Ovary (tissue), 3 donors: ENCODE measurements at regions not wholly inside any gene's neighbourhood (a gene's known extent, or its start where the extent isn't known, plus 50 kb on each side); places are given as distances from the start of the nearest gene placed in this dataset.

Experiments
- CTCF ChIP-seq, 3 donors: fragments of 450-650 bp in 2 of 3; fragments of 200-600 bp in 1 of 3; IDR thresholded peaks; one replicate each; pipeline versions ENCODE4 v1.5.1 to v1.8.0; 2016 to 2022; ENCODE audit warnings: antibody characterized with exemption in 3 of 3, mild to moderate bottlenecking in 1 of 3
- POLR2A ChIP-seq: fragments of 450-650 bp; IDR thresholded peaks from one replicate; pipeline ENCODE4 v1.6.1; 2017; ENCODE audit warnings: antibody characterized with exemption, mild to moderate bottlenecking, moderate library complexity
- donor health status: DM: no; HTN: no; CAD: no.

DNA sequence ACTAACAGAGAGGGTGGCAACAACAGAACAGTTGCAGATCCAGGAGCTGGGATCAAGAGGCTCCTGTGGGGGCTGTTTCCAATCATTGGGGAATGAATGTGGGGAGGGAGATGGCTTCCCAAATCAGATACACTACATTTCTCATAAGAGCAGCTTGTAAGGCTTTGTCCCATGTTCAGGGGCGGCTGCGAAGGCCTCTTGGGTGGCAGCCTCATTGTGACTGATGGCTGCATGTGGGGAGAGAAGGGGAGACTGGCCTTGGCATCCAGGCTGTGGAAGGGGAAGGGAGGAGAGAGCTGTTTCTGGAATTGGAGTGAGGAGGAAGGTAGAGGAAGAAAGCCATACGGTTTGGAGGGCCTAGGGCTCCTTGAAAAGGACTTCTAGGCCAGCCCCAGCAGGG is 326.6 kb upstream of the RGMA start:
- TF ChIP-seq CTCF (IDR thresholded peaks at IDR 0.05) (no peak), POLR2A (no peak)
